GM12872 (cell line): ENCODE measurements at regions not wholly inside any gene's neighbourhood (a gene's known extent, or its start where the extent isn't known, plus 50 kb on each side); places are given as distances from the start of the nearest gene placed in this dataset.

Source experiments
- TF ChIP-seq, protein P1 (sequence below): IDR thresholded peaks from 3 replicates; pipeline ENCODE4 v1.5.1; 2011; ENCODE audit warnings: low read depth, mild to moderate bottlenecking, low read length, moderate library complexity; ENCODE audit not compliant: insufficient read depth

DNA sequence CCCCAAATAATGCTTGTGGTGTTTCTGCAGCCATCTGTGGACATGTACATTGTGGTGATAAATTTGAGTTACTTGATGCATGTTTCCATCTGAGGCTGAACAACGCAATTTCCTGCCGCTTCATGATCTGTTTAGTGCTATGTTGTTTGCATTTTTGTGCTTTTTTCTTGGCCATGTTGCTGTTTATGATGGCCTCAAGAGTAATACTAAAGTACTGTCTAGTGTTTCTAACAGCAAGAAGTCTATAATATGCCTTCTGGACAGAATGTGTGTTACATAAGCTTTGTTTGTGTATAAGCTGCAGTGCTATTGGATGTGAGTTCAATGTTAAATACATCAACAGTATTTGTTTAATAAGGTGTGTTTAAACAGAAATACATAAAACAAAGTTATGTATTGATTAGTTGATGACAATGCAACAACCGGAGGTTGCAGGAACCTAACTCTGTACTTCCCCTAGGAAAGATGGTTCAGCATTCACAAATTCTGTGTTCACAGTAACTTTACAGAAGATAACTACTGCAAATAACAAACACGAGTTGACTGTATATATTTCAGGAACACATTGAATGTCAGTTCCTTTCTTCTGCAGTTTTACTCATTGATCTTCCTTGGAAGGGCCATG, 114.8 kb upstream of the USP24 start:
- TF ChIP-seq, protein P1, sequence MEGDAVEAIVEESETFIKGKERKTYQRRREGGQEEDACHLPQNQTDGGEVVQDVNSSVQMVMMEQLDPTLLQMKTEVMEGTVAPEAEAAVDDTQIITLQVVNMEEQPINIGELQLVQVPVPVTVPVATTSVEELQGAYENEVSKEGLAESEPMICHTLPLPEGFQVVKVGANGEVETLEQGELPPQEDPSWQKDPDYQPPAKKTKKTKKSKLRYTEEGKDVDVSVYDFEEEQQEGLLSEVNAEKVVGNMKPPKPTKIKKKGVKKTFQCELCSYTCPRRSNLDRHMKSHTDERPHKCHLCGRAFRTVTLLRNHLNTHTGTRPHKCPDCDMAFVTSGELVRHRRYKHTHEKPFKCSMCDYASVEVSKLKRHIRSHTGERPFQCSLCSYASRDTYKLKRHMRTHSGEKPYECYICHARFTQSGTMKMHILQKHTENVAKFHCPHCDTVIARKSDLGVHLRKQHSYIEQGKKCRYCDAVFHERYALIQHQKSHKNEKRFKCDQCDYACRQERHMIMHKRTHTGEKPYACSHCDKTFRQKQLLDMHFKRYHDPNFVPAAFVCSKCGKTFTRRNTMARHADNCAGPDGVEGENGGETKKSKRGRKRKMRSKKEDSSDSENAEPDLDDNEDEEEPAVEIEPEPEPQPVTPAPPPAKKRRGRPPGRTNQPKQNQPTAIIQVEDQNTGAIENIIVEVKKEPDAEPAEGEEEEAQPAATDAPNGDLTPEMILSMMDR = no peak

DNA sequence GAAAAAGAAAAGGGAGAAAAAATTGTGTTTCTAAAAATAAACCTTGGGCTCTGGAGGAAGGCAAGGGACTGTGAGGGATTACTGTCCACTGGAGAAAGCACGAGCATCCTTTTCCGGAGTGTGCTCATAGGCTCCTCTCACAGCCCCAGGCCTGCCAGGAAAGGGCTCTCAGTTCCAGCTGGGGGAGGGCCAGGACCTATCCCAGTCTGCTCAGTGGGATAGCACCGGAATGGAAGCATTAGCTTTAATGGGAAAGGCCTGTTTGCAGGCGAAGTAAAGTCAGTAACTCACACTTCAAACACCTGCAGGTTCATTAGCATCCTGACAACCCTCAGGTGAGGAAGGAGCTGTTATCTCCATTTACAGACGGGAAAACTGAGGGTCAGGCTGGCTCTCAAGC, 113.9 kb upstream of the USP24 start:
- TF ChIP-seq, protein P1 = no peak

DNA sequence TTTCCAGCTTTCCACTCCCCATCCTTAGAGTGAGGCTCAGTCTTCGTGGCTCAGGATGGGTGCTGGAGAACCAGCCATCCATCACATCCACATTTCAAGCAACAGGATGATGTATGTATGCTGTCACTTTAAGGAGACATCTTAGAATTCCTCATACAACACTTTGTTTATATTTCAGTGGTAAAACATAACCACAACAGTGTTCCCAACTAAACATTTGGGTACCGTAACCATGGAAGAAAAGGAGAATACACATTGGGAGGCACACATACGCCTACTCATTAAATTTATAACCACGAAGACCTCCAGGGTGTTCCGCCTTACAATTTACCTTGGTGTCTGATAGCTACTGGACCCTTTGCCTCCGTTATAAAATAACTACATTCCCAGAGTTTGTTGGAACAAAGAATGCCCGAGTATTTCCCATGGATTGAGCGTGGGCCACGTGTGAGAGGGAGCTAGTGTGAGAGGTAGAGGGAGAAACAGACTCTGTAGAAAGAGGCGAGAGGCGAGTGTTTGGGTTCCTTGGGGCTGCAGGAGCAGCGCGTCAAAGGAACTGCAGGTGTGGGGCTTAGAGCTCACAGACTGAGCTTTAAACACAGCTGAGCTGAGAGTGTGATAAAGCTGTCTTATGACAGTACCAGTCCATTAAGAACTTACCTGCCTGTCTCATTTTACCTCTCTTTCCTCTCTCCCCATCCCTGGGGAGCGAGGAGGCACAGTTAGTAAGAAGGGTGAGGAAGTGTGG, 111.5 kb upstream of the USP24 start:
- TF ChIP-seq, protein P1 = no peak

DNA sequence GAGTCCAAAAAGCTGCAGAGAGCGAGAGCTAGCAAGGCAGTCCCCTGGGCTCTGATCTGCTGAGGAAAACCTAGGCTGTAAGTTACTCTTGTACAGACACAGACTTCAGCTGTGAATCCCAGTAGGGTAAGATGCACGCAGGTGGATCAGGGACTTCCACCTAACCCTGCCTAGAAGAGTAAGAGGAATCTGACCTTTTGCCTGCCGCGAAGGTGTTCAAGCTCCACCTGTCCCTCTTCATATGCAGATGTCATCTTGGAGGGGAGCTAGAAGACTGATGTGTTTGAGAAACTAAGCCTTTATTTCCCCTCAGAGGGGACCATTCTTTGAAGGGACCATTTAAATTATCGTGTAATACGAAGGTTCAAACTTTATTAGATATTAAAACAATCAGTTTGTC, 108.6 kb upstream of the USP24 start:
- TF ChIP-seq, protein P1 = no peak

DNA sequence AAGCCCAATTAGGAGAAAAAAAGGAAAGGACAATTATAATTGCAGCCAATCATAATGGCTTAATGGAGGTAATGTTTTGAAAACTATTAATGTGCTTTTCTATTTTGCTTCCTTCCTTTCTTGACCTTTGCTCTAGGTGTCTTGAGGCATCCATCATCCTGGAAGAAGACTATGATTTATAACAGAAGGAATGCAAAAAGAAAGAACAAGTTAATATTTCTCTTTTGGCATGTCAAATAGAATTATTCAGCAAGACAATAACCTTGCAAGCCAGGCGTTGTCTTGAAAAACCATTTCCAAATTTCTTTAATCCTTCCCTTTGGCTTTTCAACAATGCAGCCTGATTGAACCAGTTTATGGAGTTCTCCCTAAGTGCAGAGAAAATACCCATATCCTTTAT, 107.7 kb upstream of the USP24 start:
- TF ChIP-seq, protein P1 = no peak

DNA sequence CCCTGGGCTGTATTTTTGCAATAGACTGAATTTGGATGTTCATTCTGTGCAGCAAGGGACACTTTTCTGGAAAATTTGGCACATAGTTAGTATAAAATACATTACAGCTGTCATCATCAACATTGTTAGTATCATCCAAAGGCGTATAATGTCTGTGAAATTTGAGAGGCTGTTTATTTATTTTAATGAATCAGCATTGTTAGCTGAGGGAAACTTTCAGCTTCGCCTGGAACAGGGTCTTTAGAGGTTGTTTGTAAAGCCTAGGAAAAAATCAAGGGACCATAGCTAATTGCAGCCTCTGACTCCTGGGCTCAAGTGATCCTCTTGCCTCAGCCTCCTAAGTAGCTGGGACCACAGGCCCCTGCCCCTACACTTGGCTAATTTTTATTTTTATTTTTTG, 106.8 kb upstream of the USP24 start:
- TF ChIP-seq, protein P1 = no peak

DNA sequence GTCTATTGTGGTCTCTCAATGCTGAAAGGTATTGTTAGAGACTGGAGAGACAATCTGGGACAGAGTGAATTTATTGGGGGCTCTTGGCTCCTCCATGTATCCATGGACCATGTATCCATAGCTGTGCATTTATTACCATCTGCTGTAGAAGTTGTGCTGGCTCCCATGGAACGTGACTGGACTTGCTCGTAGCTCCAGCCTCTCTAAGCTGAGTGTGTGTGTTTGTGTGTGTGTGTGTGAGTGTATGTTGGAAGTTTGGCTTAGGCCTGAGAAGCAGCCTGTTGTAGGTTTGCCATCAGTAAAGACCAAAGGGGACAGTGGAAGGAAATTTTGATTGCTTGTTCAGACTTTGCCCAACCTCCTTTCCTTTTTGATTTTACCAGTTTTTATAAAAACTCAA, 105.7 kb upstream of the USP24 start:
- TF ChIP-seq, protein P1 = no peak
